HepG2 (cell line): ENCODE measurements at regions not wholly inside any gene's neighbourhood (a gene's known extent, or its start where the extent isn't known, plus 50 kb on each side); places are given as distances from the start of the nearest gene placed in this dataset.
A peak's percentile ranks its signal among the peaks of the same experiment; 100 is the strongest.

Experiments used
- ATAC-seq: fragments of 200-7000 bp; cut with Tn5 transposase; 3 replicates; pipeline ENCODE4 v1.9.1; 2020; ENCODE audit warnings: mild to moderate bottlenecking, moderate library complexity
- BruUV-seq: library from RNA; stranded (reverse); fragments of 400-500 nt; replicated peaks from 2 replicates; lab custom pipeline; 2021; lab: Mats Ljungman, UMichigan
- CTCF ChIA-PET: fragments of 300-600 bp; formaldehyde crosslinking; extraction: SDS; loops from one replicate; lab custom pipeline; 2021; ENCODE audit warnings: low total read pairs, inconsistent platforms, low intra/inter-chr PET ratio; lab: Yijun Ruan, JAX
- POLR2A ChIA-PET: fragments of 350-600 bp; sonication (Branson Sonifier 250); formaldehyde crosslinking; loops from one replicate; lab custom pipeline; 2020; ENCODE audit warnings: antibody characterized with exemption, inconsistent platforms; lab: Yijun Ruan, JAX
- DNase-seq: peaks from one replicate; pipeline ENCODE4 v3.0.0-alpha.2; 2015; ENCODE audit warnings: low spot score
- FAIRE-seq: peaks from 3 replicates; lab custom pipeline; 2011; peaks lifted over from hg19 to GRCh38; lab: Jason Lieb, UNC
- H2AFZ ChIP-seq: one replicate; pipeline ENCODE4 v1.6.1; 2011; ENCODE audit warnings: low read length, inconsistent platforms
- H3K27ac ChIP-seq: fragments of 300-600 bp; 3 replicates; pipeline ENCODE4 v1.8.0; 2011; ENCODE audit warnings: mixed run types, mild to moderate bottlenecking, mixed read lengths, low read length, inconsistent platforms; ENCODE audit not compliant: insufficient read depth; ENCODE audit errors: extremely low read length
- H3K27me3 ChIP-seq, 2 experiments: fragments of 200-600 bp in 1 of 2; 2 replicates in 1 of 2; 3 replicates in 1 of 2; pipeline versions ENCODE4 v1.6.0 to v1.8.0; 2011; ENCODE audit warnings: low read length in 2 of 2, mild to moderate bottlenecking in 2 of 2, moderate library complexity in 2 of 2, inconsistent platforms in 1 of 2; ENCODE audit not compliant: insufficient read depth in 2 of 2, control insufficient read depth in 1 of 2
- H3K36me3 ChIP-seq, 2 experiments: fragments of 200-600 bp in 1 of 2; replicated peaks in 1 of 2; 2 replicates in 1 of 2; 3 replicates in 1 of 2; pipeline versions ENCODE4 v1.5.1 to v1.8.0; 2011; ENCODE audit warnings: low read length in 2 of 2, inconsistent platforms in 1 of 2; ENCODE audit not compliant: insufficient read depth in 2 of 2, control insufficient read depth in 1 of 2
- H3K4me1 ChIP-seq: 2 replicates; pipeline ENCODE4 v1.5.1; 2012; ENCODE audit warnings: low read length, inconsistent platforms; ENCODE audit not compliant: insufficient read depth
- H3K4me2 ChIP-seq: 2 replicates; pipeline ENCODE4 v1.6.0; 2011; ENCODE audit warnings: low read depth, low read length, inconsistent platforms
- H3K4me3 ChIP-seq, 3 experiments: fragments of 200-600 bp in 1 of 3; sonication (generic), shearing (Covaris generic) in 1 of 3; replicated peaks in 1 of 3; 2 replicates each; pipeline ENCODE4 v1.5.1; 2011 to 2016; ENCODE audit warnings: low read length in 3 of 3, inconsistent platforms in 2 of 3, low read depth in 2 of 3, mild to moderate bottlenecking in 2 of 3, control low read depth in 1 of 3, mixed read lengths in 1 of 3; ENCODE audit not compliant: insufficient read depth in 1 of 3
- H3K79me2 ChIP-seq: one replicate; pipeline ENCODE4 v1.6.1; 2011; ENCODE audit warnings: low read length, inconsistent platforms; ENCODE audit not compliant: insufficient read depth
- H3K9ac ChIP-seq: 2 replicates; pipeline ENCODE4 v1.6.0; 2011; ENCODE audit warnings: mild to moderate bottlenecking, low read depth, low read length, inconsistent platforms; ENCODE audit not compliant: insufficient read depth
- H3K9me3 ChIP-seq: 2 replicates; pipeline ENCODE4 v1.5.1; 2012; ENCODE audit warnings: mild to moderate bottlenecking, low read length
- H4K20me1 ChIP-seq: 2 replicates; pipeline ENCODE4 v1.6.0; 2011; ENCODE audit warnings: inconsistent platforms, mild to moderate bottlenecking, low read length, moderate library complexity; ENCODE audit not compliant: insufficient read depth
- CEBPB ChIP-seq: IDR thresholded peaks from 2 replicates; pipeline ENCODE4 v1.6.1; 2011; ENCODE audit warnings: low read depth, low read length, improper control_type of control experiment, borderline replicate concordance
- CREB1 ChIP-seq, 2 experiments: fragments of 450-650 bp in 1 of 2; IDR thresholded peaks; 2 replicates each; pipeline ENCODE4 v1.6.1; 2016 to 2017; ENCODE audit warnings: control low read depth in 1 of 2, mild to moderate bottlenecking in 1 of 2, missing compliant biosample characterization in 1 of 2, missing genetic modification characterization in 1 of 2
- ELF1 ChIP-seq: sonication (generic); formaldehyde crosslinking; IDR thresholded peaks from 2 replicates; pipeline ENCODE4 v1.4.0; 2020; ENCODE audit warnings: missing genetic modification reagents
- FIP1L1 ChIP-seq: fragments of 200-400 bp; formaldehyde crosslinking; IDR thresholded peaks from 2 replicates; pipeline ENCODE4 v1.6.1; 2018; ENCODE audit warnings: low read depth, mild to moderate bottlenecking, low read length, moderate library complexity, borderline replicate concordance; ENCODE audit not compliant: insufficient read depth
- GMEB2 ChIP-seq: IDR thresholded peaks from 2 replicates; pipeline ENCODE4 v1.6.1; 2016; ENCODE audit warnings: missing biosample characterization, missing genetic modification reagents, low read depth
- IKZF4 ChIP-seq: sonication (generic); formaldehyde crosslinking; IDR thresholded peaks from 2 replicates; pipeline ENCODE4 v1.5.1; 2020; ENCODE audit warnings: borderline replicate concordance, mild to moderate bottlenecking, low read depth, missing genetic modification reagents; ENCODE audit errors: not compliant biosample characterization
- NONO ChIP-seq, 2 experiments: fragments of 450-650 bp in 1 of 2; sonication (generic) in 1 of 2; formaldehyde crosslinking in 1 of 2; IDR thresholded peaks in 1 of 2; conservative IDR thresholded peaks in 1 of 2; 2 replicates each; pipeline versions ENCODE4 v1.6.1 to v1.8.0; 2017 to 2022; ENCODE audit warnings: mild to moderate bottlenecking in 1 of 2, missing genetic modification reagents in 1 of 2, moderate library complexity in 1 of 2
- PHF21A ChIP-seq: sonication (generic); formaldehyde crosslinking; IDR thresholded peaks from 2 replicates; pipeline ENCODE4 v1.5.0; 2020; ENCODE audit warnings: mild to moderate bottlenecking, missing genetic modification reagents
- RXRA ChIP-seq: sonication (generic); formaldehyde crosslinking; IDR thresholded peaks from 2 replicates; pipeline ENCODE4 v1.5.1; 2020; ENCODE audit warnings: missing genetic modification reagents
- SATB2 ChIP-seq: sonication (generic); formaldehyde crosslinking; IDR thresholded peaks from 2 replicates; pipeline ENCODE4 v1.5.0; 2020; ENCODE audit warnings: missing genetic modification reagents
- SIX4 ChIP-seq: sonication (generic); formaldehyde crosslinking; IDR thresholded peaks from 2 replicates; pipeline ENCODE4 v1.4.0; 2020; ENCODE audit warnings: missing genetic modification reagents
- SKI ChIP-seq: fragments of 450-650 bp; IDR thresholded peaks from one replicate; pipeline ENCODE4 v1.6.1; 2018; ENCODE audit warnings: mild to moderate bottlenecking; ENCODE audit not compliant: partially characterized antibody
- TRIM24 ChIP-seq: sonication (generic); formaldehyde crosslinking; IDR thresholded peaks from 2 replicates; pipeline ENCODE4 v1.8.0; 2022; ENCODE audit warnings: mild to moderate bottlenecking, missing genetic modification reagents
- ZBTB14 ChIP-seq: sonication (generic); formaldehyde crosslinking; IDR thresholded peaks from 2 replicates; pipeline ENCODE4 v1.4.0; 2020; ENCODE audit warnings: missing genetic modification reagents
- ZKSCAN8 ChIP-seq: IDR thresholded peaks from 2 replicates; pipeline ENCODE4 v1.6.1; 2016; ENCODE audit warnings: borderline replicate concordance, missing genetic modification reagents, missing compliant biosample characterization
- ZNF333 ChIP-seq: sonication (generic); formaldehyde crosslinking; IDR thresholded peaks from 2 replicates; pipeline ENCODE4 v1.4.0; 2020; ENCODE audit warnings: mild to moderate bottlenecking, missing genetic modification reagents, borderline replicate concordance
- ZNF564 ChIP-seq: sonication (generic); formaldehyde crosslinking; IDR thresholded peaks from 2 replicates; pipeline ENCODE4 v1.8.1; 2023; ENCODE audit warnings: mild to moderate bottlenecking, missing genetic modification reagents
- ZNF883 ChIP-seq: sonication (generic); formaldehyde crosslinking; IDR thresholded peaks from 2 replicates; pipeline ENCODE4 v1.5.1; 2020; ENCODE audit warnings: mild to moderate bottlenecking, missing genetic modification reagents; ENCODE audit errors: not compliant biosample characterization
- ZSCAN12 ChIP-seq: sonication (generic); formaldehyde crosslinking; IDR thresholded peaks from 2 replicates; pipeline ENCODE4 v1.9.0; 2021; ENCODE audit warnings: mild to moderate bottlenecking, missing genetic modification reagents
- WGBS: methylation state at CpG from one replicate; pipeline ENCODE4 v1.1.6; 2017; ENCODE audit warnings: low lambda C conversion rate; 5-methylcytosine and 5-hydroxymethylcytosine counted together
- in situ Hi-C: cut with HindIII; loops from 2 replicates; pipeline ENCODE4 v1.10.0; 2017; ENCODE audit warnings: low pct_unique_long_range_greater_than_20kb; ENCODE audit not compliant: extremely low pct_ligation_motif_present
- intact Hi-C: fragments of 100-400 bp; cut with micrococcal nuclease; formaldehyde crosslinking; loops from one replicate; pipeline ENCODE4 v1.10.0; 2022; ENCODE audit not compliant: unreplicated experiment
- TF ChIP-seq, protein P1 (sequence below): sonication (generic); formaldehyde crosslinking; IDR thresholded peaks from 2 replicates; pipeline ENCODE4 v1.4.0; 2020; ENCODE audit warnings: missing genetic modification reagents

- TF ChIP-seq GMEB2: no peak
- no peak for TF ChIP-seq SIX4 (CRISPR knock-in tag)
- TF ChIP-seq PHF21A: no peak
These were observed 55.1 kb upstream of the MLIP start (continued) for GRCh38 chr6:54056105-54056504.

DNA sequence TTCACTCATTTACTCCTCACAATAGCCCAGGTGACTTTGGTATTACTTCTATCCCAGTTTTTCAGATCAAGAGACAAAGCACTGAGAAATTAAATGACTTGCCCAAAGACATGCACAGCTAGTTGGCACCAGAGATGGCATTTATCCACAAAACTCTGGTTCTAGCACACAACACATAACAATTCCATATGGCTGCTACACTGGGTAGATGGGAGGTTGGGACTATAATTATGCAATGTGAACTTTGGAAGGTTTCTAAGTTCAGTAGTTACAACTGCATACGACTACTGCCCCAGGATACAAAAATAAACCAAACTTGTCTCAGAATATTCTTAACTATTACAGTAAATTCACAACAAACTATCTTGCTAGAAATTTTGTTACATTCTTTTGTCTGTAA lies 54.2 kb upstream of the MLIP start:
- intact Hi-C loops: no loop called here
- no peaks in the 10 kb centered on the region for H3K27me3 ChIP-seq
- H3K4me3 ChIP-seq: no peak overlapping the region
- H4K20me1 ChIP-seq: no peaks in the 10 kb centered on the region
- ChIA-PET POLR2A (no interaction called here), CTCF (no interaction called here)
- in situ Hi-C loops: no loop called here
- peak; percentile 80 for ATAC-seq
- H3K79me2 ChIP-seq: no peaks in the 10 kb centered on the region
- peak; percentile 24 for DNase-seq
- no peak overlapping the region for H3K9ac ChIP-seq
- FAIRE-seq: no peak
- WGBS: 0% methylated on average over 1 of the region's 1 CpG
- H2AFZ ChIP-seq: no peak overlapping the region
- H3K27ac ChIP-seq: no peak overlapping the region
- BruUV-seq: no TSS peak
- no peaks in the 10 kb centered on the region for H3K9me3 ChIP-seq
- H3K4me1 ChIP-seq: peaks cover 9% of the 10 kb centered on the region
- H3K4me2 ChIP-seq: no peak overlapping the region
- H3K36me3 ChIP-seq: no peaks in the 10 kb centered on the region
- TF ChIP-seq ZBTB14 (CRISPR knock-in tag): no peak
- no peak for TF ChIP-seq ELF1
- no peak for TF ChIP-seq SKI
- TF ChIP-seq FIP1L1: no peak
- no peak for TF ChIP-seq IKZF4 (CRISPR knock-in tag)
- TF ChIP-seq ZNF333 (CRISPR knock-in tag): no peak
- TF ChIP-seq ZKSCAN8 (CRISPR knock-in tag): no peak
- no peak for TF ChIP-seq RXRA (CRISPR knock-in tag)
- TF ChIP-seq, protein P1, sequence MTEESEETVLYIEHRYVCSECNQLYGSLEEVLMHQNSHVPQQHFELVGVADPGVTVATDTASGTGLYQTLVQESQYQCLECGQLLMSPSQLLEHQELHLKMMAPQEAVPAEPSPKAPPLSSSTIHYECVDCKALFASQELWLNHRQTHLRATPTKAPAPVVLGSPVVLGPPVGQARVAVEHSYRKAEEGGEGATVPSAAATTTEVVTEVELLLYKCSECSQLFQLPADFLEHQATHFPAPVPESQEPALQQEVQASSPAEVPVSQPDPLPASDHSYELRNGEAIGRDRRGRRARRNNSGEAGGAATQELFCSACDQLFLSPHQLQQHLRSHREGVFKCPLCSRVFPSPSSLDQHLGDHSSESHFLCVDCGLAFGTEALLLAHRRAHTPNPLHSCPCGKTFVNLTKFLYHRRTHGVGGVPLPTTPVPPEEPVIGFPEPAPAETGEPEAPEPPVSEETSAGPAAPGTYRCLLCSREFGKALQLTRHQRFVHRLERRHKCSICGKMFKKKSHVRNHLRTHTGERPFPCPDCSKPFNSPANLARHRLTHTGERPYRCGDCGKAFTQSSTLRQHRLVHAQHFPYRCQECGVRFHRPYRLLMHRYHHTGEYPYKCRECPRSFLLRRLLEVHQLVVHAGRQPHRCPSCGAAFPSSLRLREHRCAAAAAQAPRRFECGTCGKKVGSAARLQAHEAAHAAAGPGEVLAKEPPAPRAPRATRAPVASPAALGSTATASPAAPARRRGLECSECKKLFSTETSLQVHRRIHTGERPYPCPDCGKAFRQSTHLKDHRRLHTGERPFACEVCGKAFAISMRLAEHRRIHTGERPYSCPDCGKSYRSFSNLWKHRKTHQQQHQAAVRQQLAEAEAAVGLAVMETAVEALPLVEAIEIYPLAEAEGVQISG: no peak
- no peak for TF ChIP-seq ZSCAN12 (CRISPR knock-in tag)
- no peak for TF ChIP-seq NONO (IDR thresholded peaks at IDR 0.05)
- no peak for TF ChIP-seq NONO (CRISPR knock-in tag; conservative IDR thresholded peaks at IDR 0.05)
- TF ChIP-seq CEBPB: peak; percentile 64; the same call in 1 of the 2 replicates
- no peak for TF ChIP-seq SATB2 (CRISPR knock-in tag)
- no peak for TF ChIP-seq CREB1 (IDR thresholded peaks at IDR 0.05)
- TF ChIP-seq CREB1 (CRISPR knock-in tag; IDR thresholded peaks at IDR 0.05): no peak
- TF ChIP-seq ZNF564 (CRISPR knock-in tag): peak; percentile 34; the same call in 1 of the 2 replicates
- no peak for TF ChIP-seq TRIM24 (CRISPR knock-in tag)
- no peak for TF ChIP-seq ZNF883 (CRISPR knock-in tag)
